22Rv1 (cell line): ENCODE measurements at regions not wholly inside any gene's neighbourhood (a gene's known extent, or its start where the extent isn't known, plus 50 kb on each side); places are given as distances from the start of the nearest gene placed in this dataset.

Source experiments
- ZFX ChIP-seq: fragments of 450-650 bp; IDR thresholded peaks from 2 replicates; pipeline ENCODE4 v1.6.1; 2017; ENCODE audit warnings: antibody characterized with exemption, borderline replicate concordance
- TF ChIP-seq, protein P1 (sequence below): fragments of 450-650 bp; IDR thresholded peaks from 2 replicates; pipeline ENCODE4 v1.5.1; 2017; ENCODE audit warnings: mild to moderate bottlenecking

DNA sequence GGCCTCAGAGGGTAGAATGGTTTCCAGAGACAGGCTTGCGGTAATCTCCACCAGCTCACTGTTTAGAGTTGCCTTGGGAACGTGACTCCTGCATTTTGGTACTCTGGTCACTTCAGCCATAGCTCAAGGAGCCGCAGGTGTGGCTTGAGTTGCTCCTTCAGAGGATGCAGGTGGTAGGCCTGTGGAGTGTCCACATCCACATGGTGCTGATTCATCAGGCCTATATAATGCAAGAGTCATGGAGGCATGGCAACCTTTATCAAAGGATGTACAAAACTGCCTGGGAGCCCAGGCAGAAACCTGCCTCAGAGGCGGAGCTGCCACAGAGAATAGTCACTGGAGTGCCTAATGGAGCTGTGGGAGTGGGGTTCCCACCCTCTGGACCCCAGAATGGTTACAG is 114.2 kb downstream of the ANXA1 start:
- TF ChIP-seq, protein P1, sequence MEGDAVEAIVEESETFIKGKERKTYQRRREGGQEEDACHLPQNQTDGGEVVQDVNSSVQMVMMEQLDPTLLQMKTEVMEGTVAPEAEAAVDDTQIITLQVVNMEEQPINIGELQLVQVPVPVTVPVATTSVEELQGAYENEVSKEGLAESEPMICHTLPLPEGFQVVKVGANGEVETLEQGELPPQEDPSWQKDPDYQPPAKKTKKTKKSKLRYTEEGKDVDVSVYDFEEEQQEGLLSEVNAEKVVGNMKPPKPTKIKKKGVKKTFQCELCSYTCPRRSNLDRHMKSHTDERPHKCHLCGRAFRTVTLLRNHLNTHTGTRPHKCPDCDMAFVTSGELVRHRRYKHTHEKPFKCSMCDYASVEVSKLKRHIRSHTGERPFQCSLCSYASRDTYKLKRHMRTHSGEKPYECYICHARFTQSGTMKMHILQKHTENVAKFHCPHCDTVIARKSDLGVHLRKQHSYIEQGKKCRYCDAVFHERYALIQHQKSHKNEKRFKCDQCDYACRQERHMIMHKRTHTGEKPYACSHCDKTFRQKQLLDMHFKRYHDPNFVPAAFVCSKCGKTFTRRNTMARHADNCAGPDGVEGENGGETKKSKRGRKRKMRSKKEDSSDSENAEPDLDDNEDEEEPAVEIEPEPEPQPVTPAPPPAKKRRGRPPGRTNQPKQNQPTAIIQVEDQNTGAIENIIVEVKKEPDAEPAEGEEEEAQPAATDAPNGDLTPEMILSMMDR: no peak
- no peak for TF ChIP-seq ZFX
